Loucy (cell line): ENCODE measurements at regions not wholly inside any gene's neighbourhood (a gene's known extent, or its start where the extent isn't known, plus 50 kb on each side); places are given as distances from the start of the nearest gene placed in this dataset.

ENCODE experiments used
- H2AFZ ChIP-seq: fragments of 200-600 bp; sonication (generic); 2 replicates; pipeline ENCODE4 v1.6.0; 2016; ENCODE audit warnings: antibody characterized with exemption, mild to moderate bottlenecking, low read length, moderate library complexity
- H3F3A ChIP-seq: fragments of 200-600 bp; 2 replicates; pipeline ENCODE4 v1.6.0; 2016; ENCODE audit warnings: antibody characterized with exemption, low read depth, mild to moderate bottlenecking
- H3K27me3 ChIP-seq: fragments of 200-600 bp; sonication (generic); 2 replicates; pipeline ENCODE4 v1.6.1; 2014; ENCODE audit warnings: low read length, mild to moderate bottlenecking; ENCODE audit not compliant: insufficient read depth, poor library complexity, severe bottlenecking
- H3K36me3 ChIP-seq: fragments of 200-600 bp; sonication (generic); 2 replicates; pipeline ENCODE4 v1.6.1; 2016; ENCODE audit warnings: low read length; ENCODE audit not compliant: insufficient read depth
- H3K4me1 ChIP-seq: fragments of 200-600 bp; sonication (generic); 2 replicates; pipeline ENCODE4 v1.5.1; 2014; ENCODE audit warnings: low read length, mild to moderate bottlenecking; ENCODE audit not compliant: insufficient read depth, poor library complexity, severe bottlenecking
- H3K4me2 ChIP-seq: fragments of 200-600 bp; sonication (generic); 2 replicates; pipeline ENCODE4 v1.6.0; 2014; ENCODE audit warnings: antibody characterized with exemption, low read length, low read depth, mild to moderate bottlenecking; ENCODE audit not compliant: poor library complexity, severe bottlenecking
- H3K4me3 ChIP-seq: fragments of 200-600 bp; sonication (generic); 2 replicates; pipeline ENCODE4 v1.5.1; 2014; ENCODE audit warnings: low read length, mild to moderate bottlenecking, mixed read lengths; ENCODE audit not compliant: poor library complexity, severe bottlenecking
- H3K79me2 ChIP-seq: fragments of 200-600 bp; sonication (generic); 2 replicates; pipeline ENCODE4 v1.6.1; 2014; ENCODE audit warnings: low read length; ENCODE audit not compliant: insufficient read depth
- H3K9ac ChIP-seq: fragments of 200-600 bp; sonication (generic); 2 replicates; pipeline ENCODE4 v1.6.0; 2014; ENCODE audit warnings: mild to moderate bottlenecking, low read depth, low read length, moderate library complexity; ENCODE audit not compliant: poor library complexity, severe bottlenecking
- H3K9me2 ChIP-seq: fragments of 200-600 bp; sonication (generic); replicated peaks from 2 replicates; pipeline ENCODE4 v1.6.1; 2016; ENCODE audit warnings: low read depth, low read length, mixed read lengths
- H3K9me3 ChIP-seq: fragments of 200-600 bp; sonication (generic); 2 replicates; pipeline ENCODE4 v1.6.1; 2014; ENCODE audit warnings: mild to moderate bottlenecking, antibody characterized with exemption, low read length, low read depth; ENCODE audit not compliant: insufficient read depth
- H4K20me1 ChIP-seq: fragments of 200-600 bp; sonication (generic); 2 replicates; pipeline ENCODE4 v1.6.0; 2014; ENCODE audit warnings: antibody characterized with exemption, low read length, mild to moderate bottlenecking; ENCODE audit not compliant: insufficient read depth, poor library complexity, severe bottlenecking
- CTCF ChIP-seq: fragments of 200-600 bp; sonication (generic); conservative IDR thresholded peaks from 2 replicates; pipeline ENCODE4 v1.5.1; 2014; ENCODE audit warnings: mild to moderate bottlenecking, antibody characterized with exemption, low read length
- EZH2phosphoT487 ChIP-seq: fragments of 200-600 bp; IDR thresholded peaks from 2 replicates; pipeline ENCODE4 v1.6.1; 2018; ENCODE audit warnings: antibody characterized with exemption, mild to moderate bottlenecking, moderate library complexity, borderline replicate concordance

DNA sequence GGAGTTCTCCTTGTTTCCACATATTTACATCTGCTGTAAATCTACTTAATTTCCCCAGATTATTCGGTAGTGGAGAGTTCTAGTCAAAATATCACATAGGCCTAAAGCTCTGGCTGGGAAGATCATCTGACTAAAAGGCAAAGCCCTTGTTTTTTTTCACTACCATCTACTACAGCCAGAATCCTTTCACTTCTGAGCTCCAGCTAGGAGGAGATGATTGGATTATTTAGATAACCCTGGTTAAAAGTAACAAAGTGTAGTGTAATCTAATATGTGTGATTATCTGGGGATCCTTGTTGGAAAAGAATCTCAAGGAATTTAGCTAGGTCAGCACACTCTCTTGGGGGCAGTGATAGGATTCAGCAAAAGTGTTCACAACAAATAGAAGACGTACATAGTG, 125.4 kb downstream of the DYRK2 start:
- H2AFZ ChIP-seq: no peak overlapping the region
- H3K9me2 ChIP-seq: no peaks in the 10 kb centered on the region
- TF ChIP-seq CTCF: no peak
- TF ChIP-seq EZH2phosphoT487: no peak
- H3K36me3 ChIP-seq: no peaks in the 10 kb centered on the region
- no peaks in the 10 kb centered on the region for H4K20me1 ChIP-seq
- H3K4me3 ChIP-seq: no peak overlapping the region
- no peaks in the 10 kb centered on the region for H3K27me3 ChIP-seq
- no peaks in the 10 kb centered on the region for H3F3A ChIP-seq
- H3K79me2 ChIP-seq: no peaks in the 10 kb centered on the region
- H3K9ac ChIP-seq: no peak overlapping the region
- H3K4me2 ChIP-seq: no peak overlapping the region
- H3K9me3 ChIP-seq: no peaks in the 10 kb centered on the region
- H3K4me1 ChIP-seq: no peaks in the 10 kb centered on the region

DNA sequence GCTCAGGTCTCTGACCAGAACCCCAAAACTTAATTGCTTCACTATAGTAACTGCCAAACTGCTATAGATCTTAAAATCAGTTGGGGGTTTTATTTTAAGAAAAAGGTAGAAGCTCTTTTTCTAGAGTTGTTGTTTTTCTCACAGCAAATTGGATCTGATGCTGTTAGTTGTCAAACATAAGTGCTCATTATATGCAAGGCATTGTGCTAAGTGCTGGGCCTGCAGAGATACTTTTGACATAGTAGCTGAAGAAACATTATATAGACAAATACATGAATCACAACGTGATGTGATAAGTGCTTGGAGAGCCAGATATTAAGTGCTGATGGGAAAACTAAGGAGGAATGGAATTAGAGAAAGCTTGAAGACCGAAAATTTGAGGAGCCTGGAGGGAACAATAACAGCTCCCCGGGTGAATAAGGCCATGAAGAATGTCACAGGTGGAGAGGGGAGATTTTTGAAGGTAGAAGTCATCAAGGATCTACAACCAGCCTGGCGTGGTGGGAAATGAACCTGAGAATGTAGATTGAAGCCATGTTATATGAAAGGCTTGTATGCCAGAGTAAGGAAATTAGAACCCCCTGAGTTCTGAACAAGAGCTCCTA, 126.5 kb downstream of the DYRK2 start:
- H3F3A ChIP-seq: no peaks in the 10 kb centered on the region
- H3K9ac ChIP-seq: no peak overlapping the region
- H3K9me3 ChIP-seq: no peaks in the 10 kb centered on the region
- H3K4me2 ChIP-seq: no peak overlapping the region
- no peaks in the 10 kb centered on the region for H3K9me2 ChIP-seq
- no peaks in the 10 kb centered on the region for H3K4me1 ChIP-seq
- no peak for TF ChIP-seq CTCF
- H2AFZ ChIP-seq: no peak overlapping the region
- no peaks in the 10 kb centered on the region for H3K79me2 ChIP-seq
- H4K20me1 ChIP-seq: no peaks in the 10 kb centered on the region
- H3K36me3 ChIP-seq: no peaks in the 10 kb centered on the region
- H3K4me3 ChIP-seq: no peak overlapping the region
- H3K27me3 ChIP-seq: no peaks in the 10 kb centered on the region

GRCh38 chr12:67780580-67781084, 132.1 kb downstream of the DYRK2 start:
- no peak overlapping the region for H3K4me3 ChIP-seq

More at GRCh38 chr12:67780580-67781084, 132.1 kb downstream of the DYRK2 start:
- Histone ChIP-seq H3K4me2 (no peak overlapping the region), H3K9me2 (no peaks in the 10 kb centered on the region), H3K36me3 (no peaks in the 10 kb centered on the region), H3K27me3 (no peaks in the 10 kb centered on the region), H3K79me2 (no peaks in the 10 kb centered on the region), H3F3A (no peaks in the 10 kb centered on the region), H3K9me3 (no peaks in the 10 kb centered on the region), H2AFZ (no peak overlapping the region), H3K4me1 (no peaks in the 10 kb centered on the region), H4K20me1 (no peaks in the 10 kb centered on the region), H3K9ac (no peak overlapping the region)
- no peak for TF ChIP-seq EZH2phosphoT487
- no peak for TF ChIP-seq CTCF
